Suprapubic skin (tissue), 4 donors: ENCODE measurements at regions not wholly inside any gene's neighbourhood (a gene's known extent, or its start where the extent isn't known, plus 50 kb on each side); places are given as distances from the start of the nearest gene placed in this dataset.

Source experiments
- EP300 ChIP-seq: sonication (generic); formaldehyde crosslinking; IDR thresholded peaks from one replicate; pipeline ENCODE4 v1.6.1; 2017; ENCODE audit warnings: antibody characterized with exemption
- POLR2A ChIP-seq, 2 donors: fragments of 450-650 bp; IDR thresholded peaks; one replicate each; pipeline ENCODE4 v1.6.1; 2017; ENCODE audit warnings: antibody characterized with exemption in 2 of 2, mild to moderate bottlenecking in 2 of 2, moderate library complexity in 2 of 2
- POLR2AphosphoS5 ChIP-seq, 3 donors: sonication (generic); formaldehyde crosslinking; IDR thresholded peaks; one replicate each; pipeline ENCODE4 v1.6.1; 2017; ENCODE audit warnings: antibody characterized with exemption in 3 of 3
- TF ChIP-seq, protein P1 (sequence below), 2 donors: fragments of 200-600 bp in 1 of 2; fragments of 450-650 bp in 1 of 2; sonication (generic) in 1 of 2; IDR thresholded peaks; one replicate each; pipeline ENCODE4 v1.5.1; 2016 to 2019; ENCODE audit warnings: antibody characterized with exemption in 2 of 2, mild to moderate bottlenecking in 1 of 2, moderate library complexity in 1 of 2

- TF ChIP-seq, protein P1, sequence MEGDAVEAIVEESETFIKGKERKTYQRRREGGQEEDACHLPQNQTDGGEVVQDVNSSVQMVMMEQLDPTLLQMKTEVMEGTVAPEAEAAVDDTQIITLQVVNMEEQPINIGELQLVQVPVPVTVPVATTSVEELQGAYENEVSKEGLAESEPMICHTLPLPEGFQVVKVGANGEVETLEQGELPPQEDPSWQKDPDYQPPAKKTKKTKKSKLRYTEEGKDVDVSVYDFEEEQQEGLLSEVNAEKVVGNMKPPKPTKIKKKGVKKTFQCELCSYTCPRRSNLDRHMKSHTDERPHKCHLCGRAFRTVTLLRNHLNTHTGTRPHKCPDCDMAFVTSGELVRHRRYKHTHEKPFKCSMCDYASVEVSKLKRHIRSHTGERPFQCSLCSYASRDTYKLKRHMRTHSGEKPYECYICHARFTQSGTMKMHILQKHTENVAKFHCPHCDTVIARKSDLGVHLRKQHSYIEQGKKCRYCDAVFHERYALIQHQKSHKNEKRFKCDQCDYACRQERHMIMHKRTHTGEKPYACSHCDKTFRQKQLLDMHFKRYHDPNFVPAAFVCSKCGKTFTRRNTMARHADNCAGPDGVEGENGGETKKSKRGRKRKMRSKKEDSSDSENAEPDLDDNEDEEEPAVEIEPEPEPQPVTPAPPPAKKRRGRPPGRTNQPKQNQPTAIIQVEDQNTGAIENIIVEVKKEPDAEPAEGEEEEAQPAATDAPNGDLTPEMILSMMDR (IDR thresholded peaks at IDR 0.05): no peak
- TF ChIP-seq POLR2A (IDR thresholded peaks at IDR 0.05) (no peak), POLR2AphosphoS5 (IDR thresholded peaks at IDR 0.05) (no peak), EP300 (no peak)
Observed at GRCh38 chr17:22305356-22306071, 613.2 kb downstream of the KCNJ18 start.
